ENCODE measurements at regions not wholly inside any gene's neighbourhood (a gene's known extent, or its start where the extent isn't known, plus 50 kb on each side); places are given as distances from the start of the nearest gene placed in this dataset.

GRCh38 chr3:163490119-163490518 is 1588.2 kb downstream of the SI start:
- no peak for TF ChIP-seq POLR2A (IDR thresholded peaks at IDR 0.05)
- peak in 6 of 7 experiments; percentile 36 to 51 (median 42) for TF ChIP-seq CTCF (IDR thresholded peaks at IDR 0.05)
